ENCODE measurements at regions not wholly inside any gene's neighbourhood (a gene's known extent, or its start where the extent isn't known, plus 50 kb on each side); places are given as distances from the start of the nearest gene placed in this dataset.

DNA sequence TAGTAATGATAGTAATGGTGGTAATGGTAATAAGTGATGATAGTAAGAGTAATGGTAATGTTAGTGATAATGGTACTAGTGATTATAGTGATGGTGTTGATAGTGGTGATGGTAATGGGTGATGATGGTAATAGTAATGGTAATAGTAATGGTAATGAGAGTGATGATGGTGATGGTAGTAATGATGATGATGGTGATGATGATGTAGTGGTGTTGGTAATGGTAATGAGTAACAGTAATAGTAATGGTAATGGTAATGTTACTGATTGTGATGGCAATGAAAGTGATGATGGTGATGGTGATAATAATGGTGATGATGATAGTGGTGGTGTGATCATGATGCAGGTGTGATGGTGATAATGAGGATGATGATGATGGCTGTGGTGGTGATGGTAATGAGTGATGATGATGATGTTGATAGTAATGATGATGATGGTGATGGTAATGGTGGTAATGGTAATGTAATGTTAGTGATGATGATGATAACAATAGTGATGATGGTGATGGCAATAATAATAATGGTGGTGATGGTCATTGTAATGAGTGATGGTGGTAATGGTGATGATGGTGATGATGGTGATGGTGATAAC is 235.0 kb downstream of the MATN1 start:
- FAIRE-seq, result no peak
- no peak for DNase-seq (ENCODE audit: low spot score)

GRCh38 chr1:30487042-30487441 is 236.3 kb downstream of the MATN1 start:
- DNase-seq (ENCODE audit: low spot score) (no peak), FAIRE-seq (no peak)

DNA sequence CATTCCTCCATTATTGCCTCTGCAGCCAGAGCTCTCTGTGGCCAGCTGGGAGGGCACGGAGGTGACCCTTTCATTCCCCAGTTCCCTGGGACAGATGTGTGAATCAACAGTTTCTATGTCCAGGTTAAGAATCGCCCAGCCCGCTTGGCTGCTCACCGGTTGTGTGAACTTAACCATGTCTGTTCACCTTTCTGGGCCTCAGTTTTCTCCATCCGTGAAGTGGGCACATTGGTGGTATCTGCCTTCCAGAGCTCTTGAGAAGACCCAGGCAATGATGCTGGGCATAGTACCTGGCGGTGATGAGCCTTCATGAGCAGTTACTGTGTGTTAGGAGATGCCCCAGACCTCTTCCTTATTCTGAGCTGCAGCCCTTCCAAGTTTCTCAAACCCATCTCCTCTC is 238.3 kb downstream of the MATN1 start:
- FAIRE-seq (no peak), DNase-seq (ENCODE audit: low spot score) (no peak)

DNA sequence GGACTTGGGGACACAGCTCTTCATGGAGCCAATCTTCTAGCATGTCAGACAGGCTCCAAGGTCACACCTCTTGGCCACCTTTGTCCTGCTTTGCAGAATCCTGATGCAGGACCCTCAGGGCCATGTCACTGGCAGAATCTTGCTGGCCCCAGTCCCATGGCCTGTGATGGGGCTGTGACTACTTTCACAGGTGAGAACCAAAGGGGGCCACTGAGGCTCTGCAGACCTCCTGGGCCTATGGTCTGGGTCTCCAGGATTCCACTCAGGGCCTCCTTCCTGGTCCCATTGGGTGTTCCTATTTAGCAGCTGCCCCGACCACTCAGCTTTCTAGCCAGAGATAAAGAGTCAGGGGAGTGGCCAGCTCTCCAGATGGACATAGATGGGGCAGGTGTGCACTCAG is 238.7 kb downstream of the MATN1 start:
- no peak for FAIRE-seq
- DNase-seq (ENCODE audit: low spot score), result no peak

DNA sequence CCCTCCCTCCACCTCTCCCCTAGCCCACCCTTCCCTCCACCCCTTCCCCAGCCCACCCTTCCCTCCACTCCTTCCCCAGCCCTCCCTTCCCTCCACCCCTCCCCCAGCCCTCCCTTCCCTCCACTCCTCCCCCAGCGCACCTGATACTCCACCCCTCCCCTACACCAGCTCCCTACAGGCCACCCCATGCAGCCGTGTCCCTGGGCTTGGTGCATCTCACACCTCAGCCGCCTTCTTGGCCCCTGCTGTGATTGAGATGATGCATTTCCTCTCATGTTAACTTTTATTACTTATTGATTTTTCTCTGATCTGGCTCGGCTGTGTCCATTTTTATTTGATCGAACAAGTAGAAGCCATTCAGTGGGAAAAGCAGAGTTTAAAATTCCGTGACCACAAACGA is 243.8 kb downstream of the MATN1 start:
- no peak for FAIRE-seq
- no peak for DNase-seq (ENCODE audit: low spot score)

- DNase-seq (ENCODE audit: low spot score) (no peak), FAIRE-seq (no peak)
Observed at GRCh38 chr1:30478799-30479563, 244.4 kb downstream of the MATN1 start.

- FAIRE-seq (no peak), DNase-seq (ENCODE audit: low spot score) (no peak)
Observed at GRCh38 chr1:30478283-30478682, 245.1 kb downstream of the MATN1 start.

GRCh38 chr1:30477588-30477987 is 245.8 kb downstream of the MATN1 start:
- no peak for DNase-seq (ENCODE audit: low spot score)
- no peak for FAIRE-seq

- FAIRE-seq, result no peak
- no peak for DNase-seq (ENCODE audit: low spot score)
Observed at GRCh38 chr1:30476911-30477459, 246.4 kb downstream of the MATN1 start.

GRCh38 chr1:30476476-30476875 is 246.9 kb downstream of the MATN1 start:
- no peak for DNase-seq (ENCODE audit: low spot score)
- FAIRE-seq, result no peak

DNA sequence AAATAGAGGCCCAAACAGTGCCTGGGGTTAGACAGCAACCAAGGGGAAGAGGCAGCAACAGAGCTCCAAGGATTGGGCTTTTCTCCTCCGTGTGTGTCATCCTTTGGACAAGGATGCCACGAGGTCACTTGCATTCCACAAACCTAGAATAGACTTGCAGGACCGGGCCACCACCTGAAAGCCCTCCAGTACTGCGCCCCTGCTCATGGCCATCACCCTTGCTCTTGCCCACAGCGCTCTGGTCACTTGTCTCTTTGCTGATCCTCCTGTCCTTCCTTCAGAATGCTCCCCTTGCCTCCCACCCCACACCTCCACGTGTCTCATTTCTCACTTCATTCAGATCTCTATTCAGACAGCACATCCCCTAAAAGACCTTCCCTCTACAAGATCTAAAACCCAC is 247.4 kb downstream of the MATN1 start:
- no peak for DNase-seq (ENCODE audit: low spot score)
- FAIRE-seq, result no peak

- FAIRE-seq (no peak), DNase-seq (ENCODE audit: low spot score) (no peak)
Observed at GRCh38 chr1:30475201-30475600, 248.2 kb downstream of the MATN1 start.

DNA sequence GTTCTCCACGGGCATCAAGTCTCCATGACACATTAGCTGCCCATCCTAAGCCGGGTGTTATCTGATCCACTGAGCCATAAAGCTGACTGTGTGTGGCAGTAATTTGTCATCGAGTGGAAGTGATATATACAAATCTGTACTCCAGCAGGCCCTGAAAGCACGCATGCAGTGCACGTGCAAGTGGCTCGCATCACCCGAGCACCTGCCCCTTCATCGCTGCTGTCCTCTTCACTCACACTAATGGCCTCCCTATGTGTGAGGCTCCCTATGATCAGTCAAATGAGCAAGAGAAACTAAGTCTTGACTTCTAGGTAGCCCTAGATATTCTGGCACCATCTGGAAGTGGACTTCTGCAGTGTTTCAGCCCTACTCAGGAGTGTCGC is 248.6 kb downstream of the MATN1 start:
- no peak for DNase-seq (ENCODE audit: low spot score)
- FAIRE-seq, result no peak

- FAIRE-seq, result no peak
Observed at GRCh38 chr1:30473922-30474817, 249.2 kb downstream of the MATN1 start.

DNA sequence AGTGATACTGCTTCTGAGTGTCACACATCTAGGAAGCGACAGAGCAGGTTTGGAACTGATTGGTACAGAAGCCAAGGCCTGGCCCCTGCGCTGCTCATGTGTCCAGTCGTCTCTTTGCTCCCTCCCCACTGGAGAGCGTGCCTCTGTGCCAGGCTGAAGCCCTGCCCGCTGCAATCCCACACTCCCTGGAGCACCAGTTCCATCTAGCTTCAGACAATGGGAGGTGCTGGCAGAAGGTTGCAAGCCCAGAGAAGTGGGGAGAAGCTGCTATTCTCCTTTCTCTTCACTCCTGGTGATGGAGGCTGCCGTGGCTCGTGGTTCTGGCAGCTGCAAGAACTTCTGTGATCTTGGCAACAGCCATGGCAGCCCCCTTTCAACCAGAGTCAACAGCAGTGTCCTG is 250.9 kb downstream of the MATN1 start:
- DNase-seq (ENCODE audit: low spot score) (no peak), FAIRE-seq (no peak)

More at GRCh38 chr1:30473922-30474817, 249.2 kb downstream of the MATN1 start:
- peak; percentile 9 for DNase-seq (ENCODE audit: low spot score)

- DNase-seq (ENCODE audit: low spot score) (no peak), FAIRE-seq (no peak)
Observed at GRCh38 chr1:30472009-30472408, 251.4 kb downstream of the MATN1 start.

DNA sequence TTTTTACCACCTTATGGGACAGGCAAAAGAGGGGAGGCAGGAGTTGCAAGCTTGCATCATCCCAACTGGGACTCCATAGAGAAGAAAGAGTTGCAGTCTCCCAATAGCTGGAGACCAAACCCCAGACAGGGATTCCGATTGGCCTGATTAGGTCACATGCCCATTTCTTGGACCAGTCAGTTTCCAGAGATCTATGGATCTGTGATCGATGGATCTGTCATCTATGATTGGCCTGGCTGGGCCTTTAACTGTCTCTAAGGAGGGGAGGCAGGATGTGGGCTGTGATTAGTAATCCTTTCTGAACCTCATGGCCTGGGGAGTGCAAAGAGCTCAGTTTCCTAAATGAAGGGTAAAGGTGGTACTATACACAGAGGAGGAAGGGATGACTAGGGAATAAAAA is 252.1 kb downstream of the MATN1 start:
- FAIRE-seq (no peak), DNase-seq (ENCODE audit: low spot score) (peak; percentile 8)

- FAIRE-seq, result no peak
Observed at GRCh38 chr1:30469426-30469825, 254.0 kb downstream of the MATN1 start.

GRCh38 chr1:30467101-30467500 is 256.3 kb downstream of the MATN1 start:
- FAIRE-seq (no peak), DNase-seq (ENCODE audit: low spot score) (no peak)

More at GRCh38 chr1:30469426-30469825, 254.0 kb downstream of the MATN1 start:
- DNase-seq (ENCODE audit: low spot score), result no peak

DNA sequence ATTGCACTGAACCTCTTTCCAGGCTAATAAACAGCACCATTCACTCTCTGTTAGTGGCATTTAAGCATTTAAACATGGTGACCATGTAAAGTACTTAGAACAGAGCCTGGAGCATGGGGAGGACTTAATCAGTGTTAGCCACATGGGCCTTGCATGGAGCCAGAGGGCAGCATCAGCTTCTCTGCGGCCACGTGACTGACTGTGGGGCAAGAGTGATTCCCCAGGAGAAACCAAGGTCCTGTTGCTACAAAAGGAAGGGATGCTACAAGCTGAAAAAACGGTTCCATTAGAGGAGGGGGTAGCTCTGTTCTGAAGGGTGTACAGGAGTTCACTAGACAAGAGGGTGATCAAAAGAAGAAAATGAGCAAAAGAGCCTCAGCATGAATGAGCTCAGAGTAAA is 256.8 kb downstream of the MATN1 start:
- FAIRE-seq, result no peak
- no peak for DNase-seq (ENCODE audit: low spot score)

DNA sequence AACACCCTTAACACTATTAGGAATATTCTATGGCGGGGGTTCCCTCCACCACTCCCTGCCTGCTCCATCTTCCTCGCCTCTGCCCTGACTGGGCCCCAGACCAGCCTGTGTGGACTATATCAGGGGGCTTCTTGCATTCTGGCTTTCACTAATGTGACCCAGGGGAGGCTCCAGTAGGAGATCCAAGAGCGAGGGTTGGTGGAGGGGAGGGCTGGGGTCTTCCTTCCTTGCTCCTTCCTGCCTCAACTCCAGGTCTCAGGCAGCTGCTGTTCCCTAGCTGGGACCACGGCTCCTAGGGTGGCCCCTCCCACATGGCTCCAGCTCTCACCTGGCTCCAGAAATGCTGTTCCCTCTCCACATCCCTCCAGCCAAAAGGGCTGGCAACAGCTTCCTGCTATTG is 257.4 kb downstream of the MATN1 start:
- FAIRE-seq (no peak), DNase-seq (ENCODE audit: low spot score) (no peak)

DNA sequence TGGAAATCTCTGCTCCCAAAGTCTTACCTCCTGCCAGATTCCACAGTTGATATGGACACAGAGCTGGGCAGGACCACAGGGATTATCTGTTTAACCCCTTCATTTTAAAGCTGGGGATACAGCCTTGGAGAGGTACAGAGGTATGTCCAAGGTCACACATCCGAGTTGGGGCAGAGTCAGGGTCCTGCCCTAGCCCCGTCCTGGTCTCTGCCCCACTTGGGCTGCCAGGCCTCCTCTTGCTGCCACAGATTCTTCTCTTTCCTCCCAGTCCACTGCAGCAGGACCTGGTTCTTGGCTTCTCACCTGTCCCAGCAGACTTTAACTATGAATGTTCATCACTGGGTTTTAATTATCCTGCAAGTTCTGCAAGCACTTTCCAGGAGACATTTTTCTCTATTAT is 258.3 kb downstream of the MATN1 start:
- no peak for FAIRE-seq
- DNase-seq (ENCODE audit: low spot score), result no peak

All from RCC 7860 (cell line).